Spleen (tissue), 11 donors: ENCODE measurements at regions not wholly inside any gene's neighbourhood (a gene's known extent, or its start where the extent isn't known, plus 50 kb on each side); places are given as distances from the start of the nearest gene placed in this dataset.

Source experiments
- DNase-seq: peaks from one replicate; pipeline ENCODE4 v3.0.0-alpha.2; 2020
- H3K27ac ChIP-seq, 8 donors: fragments of 200-600 bp; sonication (generic) in 7 of 8; 1 replicate in 4 of 8; 2 replicates in 4 of 8; pipeline versions ENCODE4 v1.5.0 to v1.8.0; 2016 to 2021; ENCODE audit warnings: inconsistent platforms in 4 of 8, mild to moderate bottlenecking in 4 of 8, moderate library complexity in 1 of 8
- H3K27me3 ChIP-seq, 7 donors: fragments of 200-600 bp; sonication (generic) in 6 of 7; replicated peaks in 1 of 7; 1 replicate in 4 of 7; 2 replicates in 3 of 7; pipeline versions ENCODE4 v1.5.0 to v1.8.0; 2016 to 2021; ENCODE audit warnings: inconsistent platforms in 3 of 7, mild to moderate bottlenecking in 1 of 7
- H3K36me3 ChIP-seq, 6 donors: fragments of 200-600 bp; sonication (generic) in 5 of 6; 1 replicate in 4 of 6; 2 replicates in 2 of 6; pipeline versions ENCODE4 v1.5.0 to v1.8.0; 2016 to 2021; ENCODE audit warnings: inconsistent platforms in 2 of 6
- H3K4me1 ChIP-seq, 6 donors: fragments of 200-600 bp; sonication (generic) in 5 of 6; 1 replicate in 3 of 6; 2 replicates in 3 of 6; pipeline versions ENCODE4 v1.5.0 to v1.8.0; 2016 to 2021; ENCODE audit warnings: inconsistent platforms in 3 of 6
- H3K4me3 ChIP-seq, 8 donors: fragments of 200-600 bp; sonication (generic) in 7 of 8; 1 replicate in 4 of 8; 2 replicates in 4 of 8; pipeline versions ENCODE4 v1.5.0 to v1.8.0; 2016 to 2021; ENCODE audit warnings: inconsistent platforms in 4 of 8, mild to moderate bottlenecking in 4 of 8, moderate library complexity in 2 of 8
- H3K9me3 ChIP-seq, 8 donors: fragments of 200-600 bp; sonication (generic) in 7 of 8; 1 replicate in 4 of 8; 2 replicates in 4 of 8; pipeline versions ENCODE4 v1.5.0 to v1.8.0; 2016 to 2021; ENCODE audit warnings: inconsistent platforms in 4 of 8
- CTCF ChIP-seq, 11 experiments: fragments of 200-600 bp in 7 of 11; fragments of 450-650 bp in 4 of 11; sonication (generic) in 4 of 11; IDR thresholded peaks in 8 of 11; conservative IDR thresholded peaks in 3 of 11; 1 replicate in 7 of 11; 2 replicates in 4 of 11; pipeline versions ENCODE4 v1.4.0 to v1.8.0; 2016 to 2021; ENCODE audit warnings: antibody characterized with exemption in 11 of 11, inconsistent platforms in 4 of 11, mild to moderate bottlenecking in 1 of 11
- POLR2A ChIP-seq, 3 donors: fragments of 450-650 bp; IDR thresholded peaks; one replicate each; pipeline ENCODE4 v1.5.1; 2017; ENCODE audit warnings: antibody characterized with exemption in 3 of 3, mild to moderate bottlenecking in 1 of 3
- POLR2AphosphoS5 ChIP-seq, 3 donors: sonication (generic); formaldehyde crosslinking; IDR thresholded peaks; one replicate each; pipeline ENCODE4 v1.5.1; 2017; ENCODE audit warnings: antibody characterized with exemption in 3 of 3
- WGBS, 5 donors: extraction: QIAGEN DNeasy Blood & Tissue Kit in 3 of 5; methylation state at CpG; one replicate each; pipeline versions ENCODE4 v1.1.5 to v1.1.7; 2013 to 2018; 5-methylcytosine and 5-hydroxymethylcytosine counted together
- intact Hi-C: fragments of 100-400 bp; cut with DNase I; formaldehyde crosslinking; loops from one replicate; pipeline ENCODE4 v1.15.0; 2023; ENCODE audit warnings: low total_unique reads
- donor health status: healthy with polysubstance abuse.
- donor health status: DM: no; HTN: no; CAD: no; lungs with moderate emphysema.
- donor health status: DM: no; HTN: no; CAD: no.
- donor health status: Bipolar disorder and iron deficiency.
- donor health status: healthy.
- donor health status: DM: no; HTN: no; CAD: no.
- donor health status: DM: yes; HTN: yes; CAD: no.

GRCh38 chr11:134915881-134916280, 503.8 kb upstream of the B3GAT1 start:
- no peaks in the 10 kb centered on the region for H3K36me3 ChIP-seq
- DNase-seq = no peak
- WGBS, 5 donors = 71 to 88% (median 79%) methylated on average over 5 of the region's 5 CpGs
- H3K27me3 ChIP-seq = peaks cover 0 to 37% (median 0%) of the 10 kb centered on the region in 7 donors
- intact Hi-C loops = no loop called here
- no peak overlapping the region for H3K27ac ChIP-seq
- H3K9me3 ChIP-seq = no peaks in the 10 kb centered on the region
- H3K4me1 ChIP-seq = no peaks in the 10 kb centered on the region
- H3K4me3 ChIP-seq = no peak overlapping the region
- no peak for TF ChIP-seq CTCF (IDR thresholded peaks at IDR 0.05 in 8 of 11, conservative IDR thresholded peaks at IDR 0.05 in 3 of 11)
- TF ChIP-seq POLR2A (IDR thresholded peaks at IDR 0.05) = no peak
- TF ChIP-seq POLR2AphosphoS5 (IDR thresholded peaks at IDR 0.05) = no peak

- Histone ChIP-seq H3K4me1 (no peaks in the 10 kb centered on the region), H3K27me3 (peaks cover 0 to 31% (median 0%) of the 10 kb centered on the region in 7 donors), H3K27ac (no peak overlapping the region), H3K36me3 (no peaks in the 10 kb centered on the region), H3K4me3 (no peak overlapping the region), H3K9me3 (no peaks in the 10 kb centered on the region)
- DNase-seq = no peak
- intact Hi-C loops = no loop called here
- no peak for TF ChIP-seq CTCF (IDR thresholded peaks at IDR 0.05 in 8 of 11, conservative IDR thresholded peaks at IDR 0.05 in 3 of 11)
- no peak for TF ChIP-seq POLR2A (IDR thresholded peaks at IDR 0.05)
- TF ChIP-seq POLR2AphosphoS5 (IDR thresholded peaks at IDR 0.05) = no peak
- 55 to 71% (median 64%) methylated on average over 7 to 8 of the region's 8 CpGs for WGBS, 5 donors
Observed at GRCh38 chr11:134915212-134915611, 503.2 kb upstream of the B3GAT1 start.

GRCh38 chr11:134913999-134914590, 502.1 kb upstream of the B3GAT1 start:
- no peak for DNase-seq
- Histone ChIP-seq H3K27ac (no peak overlapping the region), H3K4me3 (no peak overlapping the region), H3K36me3 (no peaks in the 10 kb centered on the region), H3K27me3 (peaks cover 0 to 22% (median 0%) of the 10 kb centered on the region in 7 donors), H3K4me1 (no peaks in the 10 kb centered on the region), H3K9me3 (no peaks in the 10 kb centered on the region)
- intact Hi-C loops = no loop called here
- TF ChIP-seq POLR2A (IDR thresholded peaks at IDR 0.05) (no peak), CTCF (IDR thresholded peaks at IDR 0.05 in 8 of 11, conservative IDR thresholded peaks at IDR 0.05 in 3 of 11) (no peak), POLR2AphosphoS5 (IDR thresholded peaks at IDR 0.05) (no peak)
- 75 to 93% (median 86%) methylated on average over 12 of the region's 12 CpGs for WGBS, 5 donors

- no peak for TF ChIP-seq POLR2AphosphoS5 (IDR thresholded peaks at IDR 0.05)
- TF ChIP-seq POLR2A (IDR thresholded peaks at IDR 0.05) = no peak
- TF ChIP-seq CTCF (IDR thresholded peaks at IDR 0.05 in 8 of 11, conservative IDR thresholded peaks at IDR 0.05 in 3 of 11) = no peak
- DNase-seq = no peak
- H3K9me3 ChIP-seq = no peaks in the 10 kb centered on the region
- H3K27me3 ChIP-seq = peaks cover 0 to 20% (median 0%) of the 10 kb centered on the region in 7 donors
- 77 to 86% (median 80%) methylated on average over 18 of the region's 18 CpGs for WGBS, 5 donors
- H3K4me1 ChIP-seq = no peaks in the 10 kb centered on the region
- H3K4me3 ChIP-seq = no peak overlapping the region
- no peak overlapping the region for H3K27ac ChIP-seq
- no peaks in the 10 kb centered on the region for H3K36me3 ChIP-seq
- intact Hi-C loops = no loop called here
Observed at GRCh38 chr11:134913391-134913790, 501.3 kb upstream of the B3GAT1 start.
